CD8-positive, alpha-beta memory T cell (primary cell): ENCODE measurements at regions not wholly inside any gene's neighbourhood (a gene's known extent, or its start where the extent isn't known, plus 50 kb on each side); places are given as distances from the start of the nearest gene placed in this dataset.

ENCODE experiments used
- CTCF ChIA-PET: fragments of 350-600 bp; sonication (Branson Sonifier 250); formaldehyde crosslinking; loops from one replicate; lab custom pipeline; 2021; ENCODE audit warnings: antibody characterized with exemption; lab: Charles Lee
- POLR2A ChIA-PET: fragments of 350-600 bp; sonication (Branson Sonifier 250); formaldehyde crosslinking; loops from one replicate; lab custom pipeline; 2021; ENCODE audit warnings: antibody characterized with exemption; lab: Charles Lee
- DNase-seq, 5 donors: peaks; one replicate each; pipeline versions ENCODE4 v3.0.0 to v3.0.0-alpha.2; 2020 to 2022; ENCODE audit warnings: mixed read lengths in 1 of 5
- H3K27ac ChIP-seq: one replicate; pipeline ENCODE4 v1.7.0; 2013; ENCODE audit warnings: low read depth, mild to moderate bottlenecking, low read length, moderate library complexity
- H3K27me3 ChIP-seq: 2 replicates; pipeline ENCODE4 v1.7.0; 2013; ENCODE audit warnings: low read length, mild to moderate bottlenecking; ENCODE audit not compliant: insufficient read depth, poor library complexity, severe bottlenecking
- H3K36me3 ChIP-seq: 2 replicates; pipeline ENCODE4 v1.7.0; 2013; ENCODE audit warnings: mild to moderate bottlenecking, low read length, moderate library complexity; ENCODE audit not compliant: insufficient read depth
- H3K4me1 ChIP-seq: 2 replicates; pipeline ENCODE4 v1.7.0; 2013; ENCODE audit warnings: mild to moderate bottlenecking, low read length, moderate library complexity; ENCODE audit not compliant: insufficient read depth
- H3K4me3 ChIP-seq: 2 replicates; pipeline ENCODE4 v1.7.0; 2013; ENCODE audit warnings: mild to moderate bottlenecking, low read length
- H3K9me3 ChIP-seq: 2 replicates; pipeline ENCODE4 v1.7.0; 2013; ENCODE audit warnings: mild to moderate bottlenecking, low read length
- H3K27ac Mint-ChIP-seq, 8 donors: one replicate each; pipeline ENCODE4 v1.8.0; 2020 to 2021; ENCODE audit warnings: mixed read lengths in 8 of 8, mild to moderate bottlenecking in 6 of 8, inconsistent platforms in 3 of 8, moderate library complexity in 3 of 8
- H3K27me3 Mint-ChIP-seq, 2 donors: one replicate each; pipeline ENCODE4 v1.8.0; 2020 to 2021; ENCODE audit warnings: mixed read lengths in 2 of 2, mild to moderate bottlenecking in 1 of 2, moderate library complexity in 1 of 2
- H3K36me3 Mint-ChIP-seq, 3 donors: one replicate each; pipeline ENCODE4 v1.8.0; 2020 to 2021; ENCODE audit warnings: mixed read lengths in 3 of 3, inconsistent platforms in 1 of 3, mild to moderate bottlenecking in 1 of 3
- H3K4me1 Mint-ChIP-seq, 3 donors: one replicate each; pipeline ENCODE4 v1.8.0; 2020 to 2021; ENCODE audit warnings: mixed read lengths in 3 of 3, inconsistent platforms in 1 of 3, mild to moderate bottlenecking in 1 of 3
- H3K4me3 Mint-ChIP-seq, 7 donors: one replicate each; pipeline ENCODE4 v1.8.0; 2020 to 2021; ENCODE audit warnings: mixed read lengths in 7 of 7, mild to moderate bottlenecking in 6 of 7, moderate library complexity in 4 of 7, inconsistent platforms in 2 of 7
- H3K9me3 Mint-ChIP-seq, 5 donors: one replicate each; pipeline ENCODE4 v1.8.0; 2020 to 2022; ENCODE audit warnings: mixed read lengths in 5 of 5, mild to moderate bottlenecking in 3 of 5, moderate library complexity in 2 of 5, inconsistent platforms in 1 of 5

DNA sequence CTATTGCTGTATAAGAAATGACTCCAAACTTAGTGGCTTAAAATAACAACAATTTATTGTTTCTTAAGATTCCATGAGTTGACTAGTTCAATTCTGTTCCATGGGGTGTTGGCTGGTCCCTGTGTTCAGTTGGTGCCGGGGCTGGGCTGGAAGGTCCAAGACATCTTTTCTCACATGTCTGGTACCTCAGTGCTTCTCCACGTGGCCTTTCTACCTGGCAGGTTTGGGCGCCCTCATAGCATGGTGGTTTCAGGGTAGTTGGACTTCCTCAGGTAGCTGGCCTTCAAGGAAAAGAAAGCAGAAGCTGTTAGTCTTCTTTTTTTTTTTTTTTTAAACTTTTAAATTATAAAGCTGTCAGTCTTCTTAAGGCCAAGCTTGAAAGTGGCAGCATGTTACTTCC is 104.6 kb upstream of the LIMCH1 start:
- ChIA-PET CTCF (no interaction called here), POLR2A (no interaction called here)
- no peaks in the 10 kb centered on the region for H3K9me3 ChIP-seq
- no peaks in the 10 kb centered on the region for H3K27me3 ChIP-seq
- no peaks in the 10 kb centered on the region for H3K4me1 Mint-ChIP-seq
- H3K4me3 ChIP-seq = no peak overlapping the region
- no peak overlapping the region for H3K27ac ChIP-seq
- no peaks in the 10 kb centered on the region for H3K36me3 ChIP-seq
- no peaks in the 10 kb centered on the region for H3K36me3 Mint-ChIP-seq
- no peaks in the 10 kb centered on the region for H3K27me3 Mint-ChIP-seq
- H3K4me3 Mint-ChIP-seq = no peak overlapping the region
- peaks cover 0 to 8% (median 3%) of the 10 kb centered on the region in 5 donors for H3K9me3 Mint-ChIP-seq
- no peak for DNase-seq
- no peaks in the 10 kb centered on the region for H3K4me1 ChIP-seq
- no peak overlapping the region for H3K27ac Mint-ChIP-seq

DNA sequence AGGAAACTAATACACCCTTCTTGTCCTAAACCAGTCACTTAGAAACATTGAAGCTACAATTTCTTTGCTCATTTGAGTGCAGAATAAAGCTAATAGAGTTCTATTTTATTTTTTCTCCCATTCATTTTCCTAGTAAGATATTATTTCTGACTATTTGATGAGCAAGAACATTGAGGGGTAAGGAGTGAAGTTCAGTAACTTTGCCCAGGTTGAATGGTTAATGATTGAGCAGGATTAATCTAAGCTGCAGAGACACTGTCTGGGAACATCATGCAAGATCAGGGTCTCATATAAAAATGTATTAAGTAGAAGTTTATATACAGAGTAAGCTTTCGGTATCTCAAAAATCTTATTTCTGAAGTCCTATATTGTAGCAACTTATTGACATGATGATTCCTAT is 102.4 kb upstream of the LIMCH1 start:
- no peaks in the 10 kb centered on the region for H3K4me1 Mint-ChIP-seq
- no peak overlapping the region for H3K4me3 Mint-ChIP-seq
- H3K4me1 ChIP-seq = no peaks in the 10 kb centered on the region
- H3K4me3 ChIP-seq = no peak overlapping the region
- peaks cover 0 to 5% (median 2%) of the 10 kb centered on the region in 5 donors for H3K9me3 Mint-ChIP-seq
- no peak overlapping the region for H3K27ac ChIP-seq
- H3K9me3 ChIP-seq = no peaks in the 10 kb centered on the region
- no peak for DNase-seq
- no peaks in the 10 kb centered on the region for H3K36me3 ChIP-seq
- no peaks in the 10 kb centered on the region for H3K27me3 ChIP-seq
- POLR2A ChIA-PET = no interaction called here
- H3K27me3 Mint-ChIP-seq = no peaks in the 10 kb centered on the region
- no peak overlapping the region for H3K27ac Mint-ChIP-seq
- CTCF ChIA-PET = no interaction called here
- no peaks in the 10 kb centered on the region for H3K36me3 Mint-ChIP-seq

DNA sequence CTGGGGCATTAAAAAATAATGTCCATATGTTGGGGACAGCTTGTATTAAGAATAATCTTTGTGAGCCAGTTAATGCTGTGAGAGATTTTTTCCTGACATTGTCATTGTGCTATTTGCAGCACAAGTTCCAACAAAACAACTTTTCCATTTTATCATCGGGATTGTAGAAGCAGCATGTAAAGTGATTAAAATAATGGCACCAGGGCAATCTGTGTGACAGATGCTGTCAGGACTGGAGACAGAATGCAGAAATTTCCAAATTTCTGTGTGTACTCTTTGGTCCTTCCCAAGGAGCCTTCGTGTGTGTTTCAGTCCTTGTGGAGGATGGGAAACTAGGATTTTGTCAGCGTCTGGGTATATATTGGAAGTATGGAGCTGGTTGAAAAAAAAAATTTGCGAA is 101.5 kb upstream of the LIMCH1 start:
- no peaks in the 10 kb centered on the region for H3K36me3 ChIP-seq

DNA sequence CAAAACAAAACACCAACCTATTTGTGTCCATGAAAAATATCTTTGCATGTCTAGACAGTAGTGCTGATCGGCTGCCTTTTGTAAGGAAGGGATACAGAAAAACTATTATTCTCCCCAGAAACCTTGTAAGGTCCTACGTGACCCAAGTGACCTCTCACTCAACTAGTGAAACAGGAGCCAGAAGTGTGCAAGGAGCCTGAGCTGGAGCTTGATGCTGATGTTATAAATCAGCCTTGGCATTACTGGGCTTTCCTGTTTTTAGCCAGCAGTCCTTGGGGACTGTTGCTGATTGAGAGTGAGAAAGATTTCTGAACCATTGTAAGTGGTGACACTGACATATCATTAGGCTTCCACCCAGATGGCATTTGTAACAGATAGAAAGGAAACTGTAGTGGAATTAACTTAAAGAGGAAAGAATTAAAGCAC is 100.8 kb upstream of the LIMCH1 start:
- ChIA-PET CTCF (no interaction called here), POLR2A (no interaction called here)
- Mint-ChIP-seq H3K9me3 (peaks cover 0 to 5% (median 2%) of the 10 kb centered on the region in 5 donors), H3K27me3 (no peaks in the 10 kb centered on the region), H3K27ac (no peak overlapping the region), H3K4me3 (no peak overlapping the region), H3K4me1 (no peaks in the 10 kb centered on the region), H3K36me3 (no peaks in the 10 kb centered on the region)
- no peaks in the 10 kb centered on the region for H3K27me3 ChIP-seq
- no peaks in the 10 kb centered on the region for H3K36me3 ChIP-seq
- no peaks in the 10 kb centered on the region for H3K4me1 ChIP-seq
- H3K27ac ChIP-seq = no peak overlapping the region
- DNase-seq = no peak
- H3K4me3 ChIP-seq = no peak overlapping the region
- H3K9me3 ChIP-seq = no peaks in the 10 kb centered on the region

More for the DNA sequence above, 101.5 kb upstream of the LIMCH1 start:
- Histone ChIP-seq H3K27ac (no peak overlapping the region), H3K9me3 (no peaks in the 10 kb centered on the region), H3K27me3 (no peaks in the 10 kb centered on the region), H3K4me1 (no peaks in the 10 kb centered on the region), H3K4me3 (no peak overlapping the region)
- Mint-ChIP-seq H3K27ac (no peak overlapping the region), H3K4me3 (no peak overlapping the region), H3K27me3 (no peaks in the 10 kb centered on the region), H3K36me3 (no peaks in the 10 kb centered on the region), H3K4me1 (no peaks in the 10 kb centered on the region), H3K9me3 (peaks cover 0 to 5% (median 2%) of the 10 kb centered on the region in 5 donors)
- ChIA-PET CTCF (no interaction called here), POLR2A (no interaction called here)
- no peak for DNase-seq

DNA sequence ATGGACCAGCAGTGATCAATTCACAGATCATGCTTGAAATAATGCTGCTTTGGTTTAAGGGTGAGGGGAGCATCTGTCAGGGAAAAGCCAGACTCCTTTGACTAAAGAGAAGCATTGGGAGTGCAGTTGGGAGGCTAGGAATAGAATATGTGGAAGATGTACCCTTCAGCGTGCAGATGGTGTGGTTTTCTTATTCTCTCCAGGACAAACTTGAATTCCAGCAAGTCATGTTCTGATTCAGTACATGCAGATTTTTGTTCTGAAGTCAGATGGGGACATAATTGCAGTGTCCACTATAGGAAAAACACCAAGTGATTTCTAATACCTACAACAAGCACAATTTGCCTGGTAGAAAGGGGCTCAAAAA is 99.0 kb upstream of the LIMCH1 start:
- Histone ChIP-seq H3K27me3 (no peaks in the 10 kb centered on the region), H3K4me3 (no peak overlapping the region), H3K4me1 (no peaks in the 10 kb centered on the region), H3K9me3 (no peaks in the 10 kb centered on the region), H3K36me3 (no peaks in the 10 kb centered on the region), H3K27ac (no peak overlapping the region)
- Mint-ChIP-seq H3K4me1 (no peaks in the 10 kb centered on the region), H3K4me3 (no peak overlapping the region), H3K27ac (no peak overlapping the region), H3K27me3 (no peaks in the 10 kb centered on the region), H3K36me3 (no peaks in the 10 kb centered on the region), H3K9me3 (peaks cover 0 to 7% (median 2%) of the 10 kb centered on the region in 5 donors)
- DNase-seq = no peak
- POLR2A ChIA-PET = no interaction called here
- CTCF ChIA-PET = no interaction called here

DNA sequence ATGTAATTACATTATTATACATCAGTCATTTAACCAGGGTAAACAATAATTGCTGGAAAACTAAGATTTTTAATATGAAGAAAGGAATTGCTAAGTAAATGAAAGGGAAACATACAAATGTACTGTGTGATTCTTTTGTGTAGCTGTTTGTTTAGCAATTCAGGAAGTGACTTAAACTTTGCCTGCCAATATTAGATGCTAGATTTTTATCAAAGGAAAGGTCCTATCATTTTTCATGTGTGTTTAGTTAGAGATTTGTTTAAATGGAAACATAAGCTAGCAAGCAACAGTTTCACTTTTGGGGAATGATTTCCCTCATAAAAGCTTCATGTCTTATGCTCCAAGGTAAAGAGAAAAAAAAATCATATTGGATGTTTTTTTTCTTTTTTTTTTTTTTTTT is 95.1 kb upstream of the LIMCH1 start:
- Histone ChIP-seq H3K27me3 (no peaks in the 10 kb centered on the region), H3K4me1 (no peaks in the 10 kb centered on the region), H3K36me3 (no peaks in the 10 kb centered on the region), H3K27ac (no peak overlapping the region), H3K9me3 (no peaks in the 10 kb centered on the region), H3K4me3 (no peak overlapping the region)
- CTCF ChIA-PET = no interaction called here
- H3K27ac Mint-ChIP-seq = no peak overlapping the region
- POLR2A ChIA-PET = no interaction called here
- no peaks in the 10 kb centered on the region for H3K36me3 Mint-ChIP-seq
- DNase-seq = no peak
- H3K4me1 Mint-ChIP-seq = no peaks in the 10 kb centered on the region
- H3K9me3 Mint-ChIP-seq = peaks cover 0 to 9% (median 0%) of the 10 kb centered on the region in 5 donors
- no peak overlapping the region for H3K4me3 Mint-ChIP-seq
- no peaks in the 10 kb centered on the region for H3K27me3 Mint-ChIP-seq

DNA sequence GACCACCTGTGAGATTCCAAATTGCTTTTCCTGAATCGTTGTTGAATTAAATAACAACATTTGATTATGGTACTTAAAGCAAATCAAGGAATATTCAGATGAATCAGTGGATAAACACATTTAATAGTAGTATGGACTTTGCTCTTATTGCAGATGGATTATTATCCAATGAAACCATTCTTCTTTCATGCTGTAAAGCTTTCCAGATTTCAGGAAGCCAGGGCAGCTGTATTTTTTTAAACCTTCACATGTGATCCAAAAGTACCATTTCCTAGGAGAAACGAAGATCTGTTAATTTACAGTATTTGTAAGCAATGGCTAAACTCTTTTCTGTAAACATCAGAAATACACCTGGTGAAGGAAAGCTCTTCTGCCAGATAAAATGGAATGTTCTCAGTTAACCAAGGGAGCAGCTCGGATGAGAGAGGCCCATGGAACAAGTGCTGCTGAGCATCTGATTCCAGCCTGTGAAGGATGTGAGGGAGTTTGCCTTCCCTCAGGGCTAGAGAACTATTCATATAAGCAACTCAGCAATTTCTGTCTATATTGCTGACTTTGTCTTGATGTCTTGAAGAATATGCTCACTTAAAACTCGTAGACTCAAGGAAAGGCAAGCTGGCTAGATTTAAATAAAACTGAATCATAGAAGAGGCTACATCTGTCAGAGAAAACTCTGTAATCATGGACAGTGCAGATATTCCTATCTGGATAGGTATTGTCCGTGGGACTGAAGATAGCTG is 94.4 kb upstream of the LIMCH1 start:
- no peaks in the 10 kb centered on the region for H3K36me3 ChIP-seq
- CTCF ChIA-PET = no interaction called here
- H3K4me1 ChIP-seq = no peaks in the 10 kb centered on the region
- Mint-ChIP-seq H3K36me3 (no peaks in the 10 kb centered on the region), H3K4me1 (no peaks in the 10 kb centered on the region), H3K4me3 (no peak overlapping the region), H3K27me3 (no peaks in the 10 kb centered on the region), H3K27ac (no peak overlapping the region), H3K9me3 (peaks cover 0 to 9% (median 0%) of the 10 kb centered on the region in 5 donors)
- no peak overlapping the region for H3K27ac ChIP-seq
- POLR2A ChIA-PET = no interaction called here
- no peaks in the 10 kb centered on the region for H3K9me3 ChIP-seq
- no peaks in the 10 kb centered on the region for H3K27me3 ChIP-seq
- no peak overlapping the region for H3K4me3 ChIP-seq
- DNase-seq = no peak

DNA sequence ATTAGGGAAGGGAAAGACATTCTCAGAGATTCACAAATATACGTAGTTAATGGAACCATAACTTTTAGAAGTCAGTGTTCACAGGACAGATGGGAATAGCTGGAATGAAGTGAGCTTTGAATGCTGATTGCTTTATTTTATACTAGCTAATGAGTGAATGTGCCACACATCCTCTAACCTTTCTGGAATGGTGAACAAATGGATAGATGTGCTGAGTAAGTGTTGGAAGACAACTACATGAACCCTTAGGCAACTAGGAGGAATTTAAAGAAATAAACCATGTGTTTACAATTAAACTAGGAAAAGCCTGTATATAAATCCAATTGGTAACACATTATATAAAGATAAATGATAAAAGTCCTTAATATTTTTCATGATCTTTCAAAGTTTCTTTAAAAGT is 91.6 kb upstream of the LIMCH1 start:
- POLR2A ChIA-PET = no interaction called here

More for the DNA sequence above, 91.6 kb upstream of the LIMCH1 start:
- H3K4me3 ChIP-seq = no peak overlapping the region
- no peak for DNase-seq
- no peaks in the 10 kb centered on the region for H3K9me3 ChIP-seq
- Mint-ChIP-seq H3K27me3 (peaks cover 0 to 2% of the 10 kb centered on the region in 2 donors), H3K4me1 (no peaks in the 10 kb centered on the region), H3K36me3 (no peaks in the 10 kb centered on the region), H3K9me3 (peaks cover 1 to 6% (median 2%) of the 10 kb centered on the region in 5 donors), H3K4me3 (no peak overlapping the region), H3K27ac (no peak overlapping the region)
- no peaks in the 10 kb centered on the region for H3K27me3 ChIP-seq
- no peaks in the 10 kb centered on the region for H3K4me1 ChIP-seq
- no peak overlapping the region for H3K27ac ChIP-seq
- H3K36me3 ChIP-seq = no peaks in the 10 kb centered on the region
- CTCF ChIA-PET = no interaction called here
